Liver (tissue), 8 donors: ENCODE measurements at regions not wholly inside any gene's neighbourhood (a gene's known extent, or its start where the extent isn't known, plus 50 kb on each side); places are given as distances from the start of the nearest gene placed in this dataset.

Experiments used
- DNase-seq: peaks from one replicate; pipeline ENCODE4 v3.0.0-alpha.2; 2017; ENCODE audit warnings: low spot score
- H3K27ac ChIP-seq, 2 donors: one replicate each; pipeline ENCODE4 v1.7.0; 2013; ENCODE audit warnings: inconsistent platforms in 2 of 2, low read length in 2 of 2, control low read depth in 1 of 2, low read depth in 1 of 2, mild to moderate bottlenecking in 1 of 2
- H3K27me3 ChIP-seq, 4 donors: one replicate each; pipeline versions ENCODE4 v1.6.1 to v1.7.0; 2013; ENCODE audit warnings: low read length in 3 of 4, inconsistent platforms in 1 of 4, mild to moderate bottlenecking in 1 of 4, moderate library complexity in 1 of 4; ENCODE audit not compliant: control insufficient read depth in 4 of 4, insufficient read depth in 4 of 4
- H3K36me3 ChIP-seq, 4 donors: one replicate each; pipeline versions ENCODE4 v1.6.1 to v1.7.0; 2013; ENCODE audit warnings: low read length in 3 of 4, mild to moderate bottlenecking in 3 of 4, low read depth in 1 of 4, moderate library complexity in 1 of 4; ENCODE audit not compliant: control insufficient read depth in 4 of 4, insufficient read depth in 3 of 4
- H3K4me1 ChIP-seq, 4 donors: one replicate each; pipeline versions ENCODE4 v1.6.1 to v1.7.0; 2013; ENCODE audit warnings: low read length in 3 of 4, mild to moderate bottlenecking in 3 of 4, moderate library complexity in 1 of 4; ENCODE audit not compliant: control insufficient read depth in 4 of 4, insufficient read depth in 4 of 4
- H3K4me3 ChIP-seq, 3 donors: one replicate each; pipeline versions ENCODE4 v1.6.1 to v1.7.0; 2013; ENCODE audit warnings: low read length in 3 of 3, control low read depth in 1 of 3, low read depth in 1 of 3, mild to moderate bottlenecking in 1 of 3
- H3K9ac ChIP-seq, 2 donors: one replicate each; pipeline ENCODE4 v1.7.0; 2013; ENCODE audit warnings: low read length in 2 of 2, mild to moderate bottlenecking in 2 of 2, moderate library complexity in 2 of 2, control low read depth in 1 of 2, low read depth in 1 of 2
- H3K9me3 ChIP-seq, 4 donors: one replicate each; pipeline versions ENCODE4 v1.6.1 to v1.7.0; 2013; ENCODE audit warnings: low read length in 3 of 4; ENCODE audit not compliant: control insufficient read depth in 4 of 4
- CTCF ChIP-seq: fragments of 150-350 bp; IDR thresholded peaks from 2 replicates; pipeline ENCODE4 v1.5.1; 2017; ENCODE audit warnings: improper control_type of control experiment, low read depth, low read length; ENCODE audit not compliant: missing input control
- EGR1 ChIP-seq, 2 donors: IDR thresholded peaks; 2 replicates each; pipeline ENCODE4 v1.6.1; 2016 to 2018; ENCODE audit warnings: antibody characterized with exemption in 2 of 2, low read depth in 2 of 2
- FOXA1 ChIP-seq: IDR thresholded peaks from 2 replicates; pipeline ENCODE4 v1.6.1; 2016; ENCODE audit warnings: antibody characterized with exemption
- FOXA2 ChIP-seq: IDR thresholded peaks from 2 replicates; pipeline ENCODE4 v1.6.1; 2016; ENCODE audit warnings: antibody characterized with exemption
- GABPA ChIP-seq, 2 donors: IDR thresholded peaks in 1 of 2; conservative IDR thresholded peaks in 1 of 2; 2 replicates each; pipeline ENCODE4 v1.6.1; 2016; ENCODE audit warnings: antibody characterized with exemption in 2 of 2, mild to moderate bottlenecking in 1 of 2, moderate library complexity in 1 of 2
- HNF4A ChIP-seq, 2 donors: conservative IDR thresholded peaks; 2 replicates each; pipeline ENCODE4 v1.6.1; 2016; ENCODE audit warnings: antibody characterized with exemption in 2 of 2, mild to moderate bottlenecking in 2 of 2
- HNF4G ChIP-seq: IDR thresholded peaks from 2 replicates; pipeline ENCODE4 v1.6.1; 2016; ENCODE audit warnings: antibody characterized with exemption
- JUND ChIP-seq, 2 donors: IDR thresholded peaks; 2 replicates each; pipeline ENCODE4 v1.6.1; 2016; ENCODE audit warnings: antibody characterized with exemption in 2 of 2
- MAX ChIP-seq: IDR thresholded peaks from 2 replicates; pipeline ENCODE4 v1.6.1; 2016; ENCODE audit warnings: antibody characterized with exemption
- NR2F2 ChIP-seq: IDR thresholded peaks from 2 replicates; pipeline ENCODE4 v1.6.1; 2016; ENCODE audit warnings: antibody characterized with exemption
- RAD21 ChIP-seq, 2 donors: IDR thresholded peaks; 2 replicates each; pipeline ENCODE4 v1.6.1; 2016; ENCODE audit warnings: antibody characterized with exemption in 2 of 2, mild to moderate bottlenecking in 2 of 2
- REST ChIP-seq: IDR thresholded peaks from 2 replicates; pipeline ENCODE4 v1.6.1; 2016; ENCODE audit warnings: antibody characterized with exemption, mild to moderate bottlenecking
- RXRA ChIP-seq, 2 donors: IDR thresholded peaks; 2 replicates each; pipeline ENCODE4 v1.6.1; 2017 to 2018; ENCODE audit warnings: antibody characterized with exemption in 2 of 2, mild to moderate bottlenecking in 1 of 2
- SP1 ChIP-seq: IDR thresholded peaks from 2 replicates; pipeline ENCODE4 v1.6.1; 2018; ENCODE audit warnings: antibody characterized with exemption, mild to moderate bottlenecking
- TAF1 ChIP-seq: conservative IDR thresholded peaks from 2 replicates; pipeline ENCODE4 v1.6.1; 2016; ENCODE audit warnings: antibody characterized with exemption, mild to moderate bottlenecking
- YY1 ChIP-seq: IDR thresholded peaks from 2 replicates; pipeline ENCODE4 v1.6.1; 2016; ENCODE audit warnings: antibody characterized with exemption, mild to moderate bottlenecking
- WGBS: extraction: QIAGEN DNeasy Blood & Tissue Kit; methylation state at CpG from one replicate; pipeline ENCODE4 v1.1.7; 2013; 5-methylcytosine and 5-hydroxymethylcytosine counted together
- TF ChIP-seq, protein P1 (sequence below): IDR thresholded peaks from 2 replicates; pipeline ENCODE4 v1.6.1; 2016; ENCODE audit warnings: antibody characterized with exemption
- donor health status: healthy.
- donor health status: healthy.
- donor health status: healthy.
- donor health status: healthy.
- donor health status: healthy.

- no peak for DNase-seq
- Histone ChIP-seq H3K27me3 (no peaks in the 10 kb centered on the region), H3K4me3 (no peak overlapping the region), H3K27ac (no peak overlapping the region), H3K9ac (no peak overlapping the region), H3K36me3 (no peaks in the 10 kb centered on the region), H3K9me3 (peaks cover 0 to 4% (median 0%) of the 10 kb centered on the region in 4 donors), H3K4me1 (no peaks in the 10 kb centered on the region)
- TF ChIP-seq, protein P1, sequence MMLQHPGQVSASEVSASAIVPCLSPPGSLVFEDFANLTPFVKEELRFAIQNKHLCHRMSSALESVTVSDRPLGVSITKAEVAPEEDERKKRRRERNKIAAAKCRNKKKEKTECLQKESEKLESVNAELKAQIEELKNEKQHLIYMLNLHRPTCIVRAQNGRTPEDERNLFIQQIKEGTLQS, result no peak
- TF ChIP-seq HNF4G (no peak), JUND (IDR thresholded peaks at IDR 0.05) (no peak), GABPA (IDR thresholded peaks at IDR 0.05 in 1 of 2, conservative IDR thresholded peaks at IDR 0.05 in 1 of 2) (no peak), YY1 (no peak), FOXA2 (no peak), RAD21 (IDR thresholded peaks at IDR 0.05) (no peak), REST (no peak)
- 64% methylated on average over 2 of the region's 2 CpGs for WGBS
These were observed 145.4 kb upstream of the EYS start for GRCh38 chr6:65852369-65852852.

- H3K36me3 ChIP-seq, result no peaks in the 10 kb centered on the region
- no peaks in the 10 kb centered on the region for H3K27me3 ChIP-seq
- H3K9me3 ChIP-seq, result no peaks in the 10 kb centered on the region
- H3K9ac ChIP-seq, result no peak overlapping the region
- no peak overlapping the region for H3K4me3 ChIP-seq
- DNase-seq, result no peak
- no peak overlapping the region for H3K27ac ChIP-seq
- no peaks in the 10 kb centered on the region for H3K4me1 ChIP-seq
- TF ChIP-seq TAF1 (no peak), FOXA1 (no peak), NR2F2 (no peak), EGR1 (IDR thresholded peaks at IDR 0.05; ENCODE audit: low read depth in 2 of 2) (no peak), CTCF (no peak), HNF4A (conservative IDR thresholded peaks at IDR 0.05) (no peak), FOXA2 (no peak), MAX (no peak), HNF4G (no peak), JUND (IDR thresholded peaks at IDR 0.05) (no peak), YY1 (no peak), SP1 (no peak), RXRA (IDR thresholded peaks at IDR 0.05) (no peak), GABPA (IDR thresholded peaks at IDR 0.05 in 1 of 2, conservative IDR thresholded peaks at IDR 0.05 in 1 of 2) (no peak)
- TF ChIP-seq, protein P1, result no peak
These were observed 123.1 kb upstream of the EYS start for GRCh38 chr6:65830151-65830550.
